22Rv1 (cell line): ENCODE measurements at regions not wholly inside any gene's neighbourhood (a gene's known extent, or its start where the extent isn't known, plus 50 kb on each side); places are given as distances from the start of the nearest gene placed in this dataset.

Experiments
- H3K27ac ChIP-seq: fragments of 450-650 bp; 2 replicates; pipeline ENCODE4 v1.5.1; 2017
- CTCF ChIP-seq: fragments of 450-650 bp; IDR thresholded peaks from 2 replicates; pipeline ENCODE4 v1.5.1; 2017; ENCODE audit warnings: mild to moderate bottlenecking
- ZFX ChIP-seq: fragments of 450-650 bp; IDR thresholded peaks from 2 replicates; pipeline ENCODE4 v1.6.1; 2017; ENCODE audit warnings: antibody characterized with exemption, borderline replicate concordance

- TF ChIP-seq ZFX (no peak), CTCF (no peak)
- no peak overlapping the region for H3K27ac ChIP-seq
These were observed 666.4 kb upstream of the NR3C2 start for GRCh38 chr4:149108626-149109025.

- no peak overlapping the region for H3K27ac ChIP-seq
- TF ChIP-seq ZFX (no peak), CTCF (no peak)
These were observed 660.6 kb upstream of the NR3C2 start for GRCh38 chr4:149102765-149103164.

GRCh38 chr4:149101649-149102048 is 659.4 kb upstream of the NR3C2 start:
- TF ChIP-seq ZFX, result no peak
- no peak for TF ChIP-seq CTCF
- H3K27ac ChIP-seq, result no peak overlapping the region

GRCh38 chr4:149095811-149096210 is 653.6 kb upstream of the NR3C2 start:
- no peak overlapping the region for H3K27ac ChIP-seq
- TF ChIP-seq ZFX, result no peak
- no peak for TF ChIP-seq CTCF

GRCh38 chr4:149095001-149095400 is 652.8 kb upstream of the NR3C2 start:
- H3K27ac ChIP-seq, result no peak overlapping the region
- TF ChIP-seq ZFX (no peak), CTCF (no peak)

GRCh38 chr4:149084144-149084543 is 641.9 kb upstream of the NR3C2 start:
- H3K27ac ChIP-seq, result no peak overlapping the region
- TF ChIP-seq CTCF (no peak), ZFX (no peak)

GRCh38 chr4:149077181-149077580 is 635.0 kb upstream of the NR3C2 start:
- no peak overlapping the region for H3K27ac ChIP-seq
- TF ChIP-seq ZFX (no peak), CTCF (no peak)
